LHCN-M2 (cell line): ENCODE measurements at regions not wholly inside any gene's neighbourhood (a gene's known extent, or its start where the extent isn't known, plus 50 kb on each side); places are given as distances from the start of the nearest gene placed in this dataset.

Experiments used
- DNase-seq: peaks from one replicate; pipeline ENCODE4 v3.0.0-alpha.2; 2012; ENCODE audit warnings: low read depth

- no peak for DNase-seq
These were observed 631.7 kb upstream of the CCDC54 start for GRCh38 chr3:106745344-106746168.

DNA sequence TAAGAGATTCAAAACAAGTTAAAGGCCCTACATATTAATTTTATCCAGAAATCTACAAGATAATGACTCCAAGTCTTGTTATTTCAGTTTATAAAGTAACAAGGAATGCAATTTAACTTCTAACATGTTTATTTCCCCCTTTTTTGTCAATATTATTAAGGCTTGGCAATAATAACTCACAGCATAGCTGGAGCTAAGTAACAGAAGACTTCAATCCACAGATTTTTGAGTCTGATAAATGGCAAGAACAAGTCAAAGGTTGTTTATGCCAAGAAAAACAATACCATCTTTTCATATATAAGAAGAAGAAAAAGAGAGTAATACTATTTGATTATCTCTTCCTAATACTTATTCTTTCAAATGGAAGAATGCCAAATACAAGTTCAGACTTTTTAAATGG is 631.0 kb upstream of the CCDC54 start:
- no peak for DNase-seq

DNA sequence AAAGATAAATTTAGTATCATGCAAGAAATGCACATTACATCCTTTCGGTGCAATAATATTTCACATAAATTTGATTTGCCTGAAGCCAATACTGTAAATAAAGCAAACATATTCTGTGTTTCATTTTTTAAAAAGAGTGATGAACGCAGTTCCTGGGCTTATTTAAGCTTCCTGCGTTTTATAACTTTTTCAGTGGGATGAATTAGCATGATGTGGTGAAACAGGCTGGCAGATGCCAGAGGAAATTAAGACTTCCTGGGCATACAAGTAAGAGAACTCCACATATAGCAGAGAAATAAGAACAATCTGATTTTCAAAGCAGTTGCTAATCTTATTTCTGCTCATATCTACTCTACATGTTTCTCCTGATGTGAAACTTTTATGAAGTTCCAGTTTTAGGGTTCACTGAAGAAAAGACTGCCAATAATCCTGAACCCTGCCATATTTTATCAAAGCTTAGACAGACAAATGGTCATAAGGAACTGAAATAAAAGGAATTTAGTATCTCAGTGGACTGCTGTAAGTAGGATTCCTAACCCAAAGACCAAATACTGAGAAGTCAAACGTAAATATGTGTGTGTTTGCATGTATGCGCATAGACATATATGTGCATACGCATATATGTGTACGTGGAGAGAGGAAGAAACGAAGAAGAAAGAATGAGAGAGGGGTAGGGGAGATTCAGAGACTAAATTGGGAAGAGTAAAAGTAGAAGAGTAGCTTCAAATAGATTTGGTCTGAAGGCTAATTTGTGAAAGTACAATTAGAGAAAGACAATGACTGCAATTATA is 628.6 kb upstream of the CCDC54 start:
- no peak for DNase-seq

DNA sequence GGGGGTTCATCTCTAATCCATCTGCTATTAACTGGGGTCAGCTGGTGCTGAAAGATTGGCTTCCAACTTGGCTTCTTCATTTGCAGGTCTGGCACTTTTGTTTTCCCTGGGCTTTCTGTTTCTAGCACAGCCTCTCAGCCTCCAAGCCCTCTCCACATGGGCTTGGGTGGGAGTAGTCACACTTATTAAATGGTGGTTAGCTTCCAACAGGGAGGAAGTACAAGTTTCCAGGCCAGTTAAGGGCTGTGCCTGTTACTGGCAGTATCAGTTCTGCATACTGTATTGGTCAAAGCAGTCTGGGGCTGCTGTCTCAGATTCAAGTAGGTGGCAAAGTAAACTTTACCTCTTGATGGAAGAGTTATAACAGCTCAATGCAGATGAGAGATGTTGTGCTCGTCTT is 627.1 kb upstream of the CCDC54 start:
- DNase-seq, result no peak

GRCh38 chr3:106755336-106755735 is 621.9 kb upstream of the CCDC54 start:
- DNase-seq, result no peak

GRCh38 chr3:106756901-106757300 is 620.3 kb upstream of the CCDC54 start:
- DNase-seq, result no peak

GRCh38 chr3:106758459-106758858 is 618.8 kb upstream of the CCDC54 start:
- peak; percentile 25 for DNase-seq

DNA sequence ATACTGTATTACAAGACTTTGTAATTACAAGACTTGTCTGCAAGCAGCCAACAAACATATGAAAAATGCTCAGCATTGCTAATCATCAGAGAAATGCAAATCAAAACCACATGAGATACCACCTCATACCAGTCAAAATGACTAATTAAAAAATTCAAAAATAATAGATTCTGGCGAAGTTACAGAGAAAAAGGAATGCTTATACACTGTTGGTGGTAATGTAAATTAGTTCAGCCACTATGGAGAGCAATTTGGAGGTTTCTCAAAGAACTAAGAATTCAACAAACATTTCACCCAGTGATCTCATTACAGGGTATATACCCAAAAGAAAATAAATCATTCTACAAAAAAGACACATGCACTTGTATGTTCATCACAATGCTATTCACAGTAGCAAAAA is 617.5 kb upstream of the CCDC54 start:
- DNase-seq, result no peak

GRCh38 chr3:106765342-106765741 is 611.9 kb upstream of the CCDC54 start:
- peak; percentile 89 for DNase-seq

- DNase-seq, result no peak
These were observed 608.2 kb upstream of the CCDC54 start for GRCh38 chr3:106768941-106769480.

- DNase-seq, result no peak
These were observed 603.4 kb upstream of the CCDC54 start for GRCh38 chr3:106773795-106774194.

DNA sequence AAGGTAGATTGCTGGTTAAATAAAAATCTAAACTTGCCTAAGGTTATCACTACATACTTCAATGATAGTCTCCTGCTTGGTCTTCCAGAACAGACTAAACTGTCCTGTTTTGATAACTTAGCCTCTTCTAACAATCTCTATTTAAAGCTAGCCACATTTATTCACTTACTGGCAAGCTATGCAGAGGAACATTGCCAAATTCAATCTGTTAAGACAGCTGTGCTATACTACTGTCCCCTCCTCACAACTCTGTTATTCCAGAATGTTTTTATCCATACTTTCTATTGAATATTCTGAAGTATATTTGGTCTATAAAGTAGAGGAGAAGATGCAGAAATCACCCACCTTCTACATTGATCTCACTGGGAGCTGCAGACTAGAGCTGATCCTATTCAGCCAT is 594.0 kb upstream of the CCDC54 start:
- no peak for DNase-seq

- no peak for DNase-seq
These were observed 588.0 kb upstream of the CCDC54 start for GRCh38 chr3:106789276-106789675.

DNA sequence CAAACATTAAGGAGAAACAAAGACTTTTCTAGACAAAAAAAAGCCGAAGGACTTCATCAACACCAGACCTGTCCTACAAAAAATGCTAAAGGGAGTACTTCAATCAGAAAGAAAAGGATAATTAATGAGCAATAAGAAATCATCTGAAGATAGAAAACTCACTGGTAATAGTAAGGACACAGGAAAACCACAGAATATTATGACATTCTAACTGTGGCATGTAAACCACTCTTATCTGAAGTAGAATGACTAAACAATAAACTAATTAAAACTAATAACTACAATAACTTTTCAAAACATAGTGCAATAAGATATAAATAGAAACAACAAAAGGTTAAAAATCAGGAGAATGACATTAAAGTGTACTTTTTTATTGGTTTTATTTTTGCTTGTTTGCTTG is 584.5 kb upstream of the CCDC54 start:
- no peak for DNase-seq

DNA sequence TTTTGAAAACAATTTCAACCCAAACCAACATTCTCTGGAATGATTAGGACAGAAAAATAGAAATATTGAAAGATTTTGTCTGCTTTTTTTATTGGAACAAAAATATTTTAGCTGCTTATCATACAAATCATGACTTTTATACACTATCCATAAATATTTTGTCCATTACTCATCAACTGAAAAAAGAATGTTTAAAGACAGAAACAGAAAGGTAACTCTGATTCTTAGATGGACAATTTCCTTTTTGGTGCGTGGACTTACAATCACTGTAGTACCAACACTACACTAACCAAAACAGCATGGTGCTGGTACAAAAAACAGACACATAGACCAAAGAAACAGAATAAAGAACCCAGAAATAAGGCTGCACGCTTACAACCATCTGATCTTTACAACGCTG is 582.8 kb upstream of the CCDC54 start:
- peak; percentile 31 for DNase-seq

DNA sequence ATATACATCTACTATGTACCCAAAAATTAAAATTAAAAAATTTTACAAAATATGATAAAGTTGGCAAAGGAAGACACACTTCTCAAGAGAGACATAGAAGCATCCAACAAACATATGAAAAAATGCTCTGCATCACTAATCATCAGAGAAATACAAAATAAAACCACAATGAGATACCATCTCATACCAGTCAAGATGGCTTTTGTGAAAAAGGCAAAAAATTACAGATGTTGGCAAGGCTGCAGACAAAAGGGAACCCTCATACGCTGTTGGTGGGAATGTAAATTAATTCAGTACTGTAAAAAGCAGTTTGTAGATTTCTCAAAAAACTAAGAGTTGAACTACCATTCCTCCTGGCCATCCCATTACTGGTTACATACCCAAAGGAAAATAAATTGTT is 581.7 kb upstream of the CCDC54 start:
- no peak for DNase-seq

DNA sequence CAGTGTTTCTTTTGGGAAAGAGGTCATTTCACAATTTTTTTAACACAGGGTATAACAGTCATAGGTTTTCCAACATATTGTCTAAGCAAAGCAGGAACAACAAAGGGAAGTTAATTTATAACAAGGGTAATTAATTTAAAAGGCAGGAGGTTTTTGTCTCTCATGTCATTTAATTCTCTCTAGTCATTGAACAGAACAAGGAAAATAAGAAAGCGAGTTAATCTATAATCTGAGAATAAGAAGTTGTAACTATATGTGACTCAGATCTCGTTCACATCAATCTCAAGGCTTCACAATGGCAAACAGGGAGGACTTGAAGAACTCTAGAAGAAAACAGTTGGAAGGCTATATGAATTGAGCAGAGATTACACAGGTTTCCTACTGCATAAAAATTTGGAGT is 579.8 kb upstream of the CCDC54 start:
- no peak for DNase-seq

GRCh38 chr3:106805625-106806024 is 571.6 kb upstream of the CCDC54 start:
- no peak for DNase-seq

DNA sequence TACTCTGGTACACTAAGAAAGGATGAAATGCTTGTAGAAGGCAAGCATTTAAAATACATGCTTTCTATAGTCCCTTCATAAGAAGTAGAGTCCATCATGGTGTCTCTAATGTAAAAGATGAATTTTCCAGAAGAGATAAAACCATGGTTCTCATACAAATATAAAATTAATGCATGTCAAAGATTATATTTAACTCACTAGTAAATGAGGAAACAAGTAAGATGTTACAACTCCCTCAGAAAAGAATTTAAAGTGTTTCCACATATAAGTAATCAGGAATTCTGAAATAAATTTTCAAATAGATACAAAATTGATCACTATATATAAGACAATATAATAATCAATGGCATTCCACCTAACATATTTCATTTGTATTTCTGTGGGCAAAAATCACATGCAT is 570.3 kb upstream of the CCDC54 start:
- no peak for DNase-seq

DNA sequence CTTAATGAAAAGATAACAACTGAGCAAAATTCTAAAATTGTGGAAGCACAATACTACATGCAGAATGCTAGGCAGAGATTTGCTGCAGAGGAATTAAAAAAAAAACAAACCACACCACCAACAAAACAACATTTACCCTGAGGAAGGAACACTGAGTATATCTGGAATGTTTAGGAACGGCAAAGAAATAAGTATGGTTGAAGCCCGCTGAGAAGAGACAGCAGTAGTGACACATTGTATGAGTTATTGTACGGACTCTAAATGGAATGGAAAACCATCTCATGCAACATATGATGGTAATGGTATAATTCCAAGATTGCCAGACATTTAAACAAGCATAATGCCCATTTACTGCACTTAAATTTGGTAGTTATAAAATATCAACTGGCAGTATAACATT is 568.2 kb upstream of the CCDC54 start:
- DNase-seq, result no peak

- DNase-seq, result no peak
These were observed 567.5 kb upstream of the CCDC54 start for GRCh38 chr3:106809623-106810299.

GRCh38 chr3:106810300-106810875 is 566.9 kb upstream of the CCDC54 start:
- DNase-seq, result peak; percentile 37
